Lung (tissue), 11 donors: ENCODE measurements at regions not wholly inside any gene's neighbourhood (a gene's known extent, or its start where the extent isn't known, plus 50 kb on each side); places are given as distances from the start of the nearest gene placed in this dataset.

Experiments
- ATAC-seq: fragments of 200-7000 bp; cut with Tn5 transposase; one replicate; pipeline ENCODE4 v1.9.1; 2020; ENCODE audit warnings: moderate number of reproducible peaks; ENCODE audit not compliant: insufficient read depth, low FRiP score
- DNase-seq, 3 donors: peaks; one replicate each; pipeline ENCODE4 v3.0.0-alpha.2; 2013 to 2017
- H3K27ac ChIP-seq, 2 donors: one replicate each; pipeline ENCODE4 v1.5.1; 2013; ENCODE audit warnings: mild to moderate bottlenecking in 2 of 2, moderate library complexity in 2 of 2, control low read depth in 1 of 2, inconsistent platforms in 1 of 2, low read depth in 1 of 2, low read length in 1 of 2
- H3K27me3 ChIP-seq, 3 donors: one replicate each; pipeline ENCODE4 v1.5.1; 2013; ENCODE audit warnings: low read length in 2 of 3; ENCODE audit not compliant: control insufficient read depth in 3 of 3, insufficient read depth in 3 of 3
- H3K36me3 ChIP-seq, 4 donors: one replicate each; pipeline ENCODE4 v1.5.1; 2013; ENCODE audit warnings: low read length in 4 of 4, mild to moderate bottlenecking in 1 of 4, moderate library complexity in 1 of 4; ENCODE audit not compliant: control insufficient read depth in 4 of 4, insufficient read depth in 4 of 4
- H3K4me1 ChIP-seq, 5 donors: one replicate each; pipeline ENCODE4 v1.5.1; 2013; ENCODE audit warnings: low read length in 5 of 5, mild to moderate bottlenecking in 2 of 5, moderate library complexity in 1 of 5; ENCODE audit not compliant: control insufficient read depth in 5 of 5, insufficient read depth in 5 of 5
- H3K4me3 ChIP-seq: one replicate; pipeline ENCODE4 v1.5.1; 2013; ENCODE audit warnings: mild to moderate bottlenecking, control low read depth, moderate library complexity
- H3K9ac ChIP-seq, 2 donors: one replicate each; pipeline ENCODE4 v1.5.1; 2013; ENCODE audit warnings: low read length in 2 of 2, control low read depth in 1 of 2; ENCODE audit not compliant: insufficient read depth in 1 of 2
- H3K9me3 ChIP-seq, 4 donors: one replicate each; pipeline ENCODE4 v1.5.1; 2013; ENCODE audit warnings: low read length in 3 of 4, mild to moderate bottlenecking in 1 of 4, moderate library complexity in 1 of 4; ENCODE audit not compliant: control insufficient read depth in 4 of 4, insufficient read depth in 3 of 4
- WGBS, 2 donors: extraction: QIAGEN DNeasy Blood & Tissue Kit; methylation state at CpG; one replicate each; pipeline ENCODE4 v1.1.7; 2013; 5-methylcytosine and 5-hydroxymethylcytosine counted together
- TF ChIP-seq, protein P1 (sequence below): IDR thresholded peaks from 2 replicates; pipeline ENCODE4 v1.5.1; 2012; ENCODE audit warnings: mild to moderate bottlenecking; ENCODE audit errors: control extremely low read depth, extremely low read depth
- donor health status: control.
- donor health status: control.
- donor health status: Bipolar disorder and iron deficiency.
- donor health status: healthy.
- donor health status: DM: yes; HTN: yes; CAD: no.

DNA sequence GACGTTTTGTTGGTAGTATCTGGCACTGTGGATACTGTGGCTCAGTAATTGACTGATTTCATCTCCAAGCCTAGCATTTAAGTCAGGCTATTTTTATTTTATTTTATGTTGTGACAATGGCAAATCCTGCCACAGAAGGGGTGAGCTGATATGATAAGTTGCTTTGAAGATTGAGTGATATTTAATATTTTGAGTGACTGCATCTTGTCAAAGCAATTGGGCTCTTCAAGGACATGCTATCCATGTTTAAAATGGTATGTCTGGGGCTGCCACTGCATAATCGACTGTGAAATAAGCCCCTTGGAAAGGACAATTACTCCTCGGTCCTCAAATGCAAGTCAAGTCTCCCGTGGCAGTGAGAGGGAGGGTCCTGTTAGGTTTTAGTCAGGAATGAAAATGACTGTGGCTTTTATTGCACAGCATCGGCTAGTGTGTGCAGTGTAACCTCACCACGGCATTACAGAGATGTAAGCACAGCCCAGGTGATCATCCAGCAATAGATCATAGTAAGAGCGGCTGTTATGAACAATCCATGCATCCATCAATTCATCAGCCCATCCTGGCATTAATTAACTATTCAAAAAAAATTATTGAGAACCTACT is 178.2 kb downstream of the GBA3 start:
- 74 to 80% methylated on average over 7 of the region's 7 CpGs for WGBS, 2 donors
- ATAC-seq (no peak), DNase-seq (no peak)
- TF ChIP-seq, protein P1, sequence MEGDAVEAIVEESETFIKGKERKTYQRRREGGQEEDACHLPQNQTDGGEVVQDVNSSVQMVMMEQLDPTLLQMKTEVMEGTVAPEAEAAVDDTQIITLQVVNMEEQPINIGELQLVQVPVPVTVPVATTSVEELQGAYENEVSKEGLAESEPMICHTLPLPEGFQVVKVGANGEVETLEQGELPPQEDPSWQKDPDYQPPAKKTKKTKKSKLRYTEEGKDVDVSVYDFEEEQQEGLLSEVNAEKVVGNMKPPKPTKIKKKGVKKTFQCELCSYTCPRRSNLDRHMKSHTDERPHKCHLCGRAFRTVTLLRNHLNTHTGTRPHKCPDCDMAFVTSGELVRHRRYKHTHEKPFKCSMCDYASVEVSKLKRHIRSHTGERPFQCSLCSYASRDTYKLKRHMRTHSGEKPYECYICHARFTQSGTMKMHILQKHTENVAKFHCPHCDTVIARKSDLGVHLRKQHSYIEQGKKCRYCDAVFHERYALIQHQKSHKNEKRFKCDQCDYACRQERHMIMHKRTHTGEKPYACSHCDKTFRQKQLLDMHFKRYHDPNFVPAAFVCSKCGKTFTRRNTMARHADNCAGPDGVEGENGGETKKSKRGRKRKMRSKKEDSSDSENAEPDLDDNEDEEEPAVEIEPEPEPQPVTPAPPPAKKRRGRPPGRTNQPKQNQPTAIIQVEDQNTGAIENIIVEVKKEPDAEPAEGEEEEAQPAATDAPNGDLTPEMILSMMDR: no peak
- Histone ChIP-seq H3K27ac (no peak overlapping the region), H3K9ac (no peak overlapping the region), H3K27me3 (no peaks in the 10 kb centered on the region), H3K36me3 (no peaks in the 10 kb centered on the region), H3K9me3 (peaks cover 0 to 5% (median 0%) of the 10 kb centered on the region in 4 donors), H3K4me3 (no peak overlapping the region), H3K4me1 (no peaks in the 10 kb centered on the region)

DNA sequence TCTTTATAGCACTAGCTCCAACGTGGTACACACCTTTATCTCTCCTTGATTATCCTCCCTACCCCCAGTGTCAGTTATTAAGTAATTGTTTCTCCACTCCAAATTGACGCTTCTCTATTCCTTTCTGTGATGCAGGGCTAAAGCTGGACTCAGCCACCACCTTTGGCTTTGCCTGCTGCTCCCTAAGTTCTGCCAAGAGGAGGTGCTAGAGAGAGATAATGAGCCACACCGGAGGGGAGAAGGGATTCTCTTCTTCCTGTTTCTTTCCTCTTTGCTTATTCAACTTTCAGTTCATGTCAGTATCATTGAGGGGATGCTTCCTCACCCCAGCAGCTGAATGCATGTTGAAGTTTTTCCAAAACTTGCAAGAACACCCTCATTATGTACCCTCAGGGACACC is 176.5 kb downstream of the GBA3 start:
- TF ChIP-seq, protein P1: no peak
- WGBS, 2 donors: 34 to 47% methylated on average over 3 of the region's 3 CpGs
- ATAC-seq (no peak), DNase-seq (no peak)
- H3K9me3 ChIP-seq: peaks cover 0 to 5% (median 0%) of the 10 kb centered on the region in 4 donors
- no peaks in the 10 kb centered on the region for H3K27me3 ChIP-seq
- H3K4me3 ChIP-seq: no peak overlapping the region
- no peak overlapping the region for H3K27ac ChIP-seq
- H3K4me1 ChIP-seq: no peaks in the 10 kb centered on the region
- H3K36me3 ChIP-seq: no peaks in the 10 kb centered on the region
- H3K9ac ChIP-seq: no peak overlapping the region
